GM12801 (cell line): ENCODE measurements at regions not wholly inside any gene's neighbourhood (a gene's known extent, or its start where the extent isn't known, plus 50 kb on each side); places are given as distances from the start of the nearest gene placed in this dataset.

Experiments used
- CTCF ChIP-seq: IDR thresholded peaks from one replicate; pipeline ENCODE4 v1.5.1; 2011; ENCODE audit warnings: control low read depth; ENCODE audit not compliant: insufficient read length; ENCODE audit errors: extremely low read depth

GRCh38 chr19:29323440-29324290 is 110.7 kb upstream of the UQCRFS1 start:
- TF ChIP-seq CTCF, result no peak

GRCh38 chr19:29324291-29324680 is 111.3 kb upstream of the UQCRFS1 start:
- no peak for TF ChIP-seq CTCF

GRCh38 chr19:29324717-29325116 is 111.8 kb upstream of the UQCRFS1 start:
- TF ChIP-seq CTCF, result no peak

GRCh38 chr19:29325241-29325975 is 112.5 kb upstream of the UQCRFS1 start:
- TF ChIP-seq CTCF, result no peak

GRCh38 chr19:29326351-29326750 is 113.4 kb upstream of the UQCRFS1 start:
- TF ChIP-seq CTCF, result no peak

- TF ChIP-seq CTCF, result no peak
Measured at GRCh38 chr19:29326849-29327840, 114.2 kb upstream of the UQCRFS1 start.

- no peak for TF ChIP-seq CTCF
Measured at GRCh38 chr19:29328586-29328985, 115.6 kb upstream of the UQCRFS1 start.
